HepG2 (cell line): ENCODE measurements at regions not wholly inside any gene's neighbourhood (a gene's known extent, or its start where the extent isn't known, plus 50 kb on each side); places are given as distances from the start of the nearest gene placed in this dataset.

ENCODE experiments used
- ATAC-seq: fragments of 200-7000 bp; cut with Tn5 transposase; 3 replicates; pipeline ENCODE4 v1.9.1; 2020; ENCODE audit warnings: mild to moderate bottlenecking, moderate library complexity
- BruUV-seq: library from RNA; stranded (reverse); fragments of 400-500 nt; replicated peaks from 2 replicates; lab custom pipeline; 2021; lab: Mats Ljungman, UMichigan
- CTCF ChIA-PET: fragments of 300-600 bp; formaldehyde crosslinking; extraction: SDS; loops from one replicate; lab custom pipeline; 2021; ENCODE audit warnings: low total read pairs, inconsistent platforms, low intra/inter-chr PET ratio; lab: Yijun Ruan, JAX
- POLR2A ChIA-PET: fragments of 350-600 bp; sonication (Branson Sonifier 250); formaldehyde crosslinking; loops from one replicate; lab custom pipeline; 2020; ENCODE audit warnings: antibody characterized with exemption, inconsistent platforms; lab: Yijun Ruan, JAX
- DNase-seq: peaks from one replicate; pipeline ENCODE4 v3.0.0-alpha.2; 2015; ENCODE audit warnings: low spot score
- FAIRE-seq: peaks from 3 replicates; lab custom pipeline; 2011; peaks lifted over from hg19 to GRCh38; lab: Jason Lieb, UNC
- H2AFZ ChIP-seq: one replicate; pipeline ENCODE4 v1.6.1; 2011; ENCODE audit warnings: low read length, inconsistent platforms
- H3K27ac ChIP-seq: fragments of 300-600 bp; 3 replicates; pipeline ENCODE4 v1.8.0; 2011; ENCODE audit warnings: mixed run types, mild to moderate bottlenecking, mixed read lengths, low read length, inconsistent platforms; ENCODE audit not compliant: insufficient read depth; ENCODE audit errors: extremely low read length
- H3K27me3 ChIP-seq, 2 experiments: fragments of 200-600 bp in 1 of 2; 2 replicates in 1 of 2; 3 replicates in 1 of 2; pipeline versions ENCODE4 v1.6.0 to v1.8.0; 2011; ENCODE audit warnings: low read length in 2 of 2, mild to moderate bottlenecking in 2 of 2, moderate library complexity in 2 of 2, inconsistent platforms in 1 of 2; ENCODE audit not compliant: insufficient read depth in 2 of 2, control insufficient read depth in 1 of 2
- H3K36me3 ChIP-seq, 2 experiments: fragments of 200-600 bp in 1 of 2; replicated peaks in 1 of 2; 2 replicates in 1 of 2; 3 replicates in 1 of 2; pipeline versions ENCODE4 v1.5.1 to v1.8.0; 2011; ENCODE audit warnings: low read length in 2 of 2, inconsistent platforms in 1 of 2; ENCODE audit not compliant: insufficient read depth in 2 of 2, control insufficient read depth in 1 of 2
- H3K4me1 ChIP-seq: 2 replicates; pipeline ENCODE4 v1.5.1; 2012; ENCODE audit warnings: low read length, inconsistent platforms; ENCODE audit not compliant: insufficient read depth
- H3K4me2 ChIP-seq: 2 replicates; pipeline ENCODE4 v1.6.0; 2011; ENCODE audit warnings: low read depth, low read length, inconsistent platforms
- H3K4me3 ChIP-seq, 3 experiments: fragments of 200-600 bp in 1 of 3; sonication (generic), shearing (Covaris generic) in 1 of 3; replicated peaks in 1 of 3; 2 replicates each; pipeline ENCODE4 v1.5.1; 2011 to 2016; ENCODE audit warnings: low read length in 3 of 3, inconsistent platforms in 2 of 3, low read depth in 2 of 3, mild to moderate bottlenecking in 2 of 3, control low read depth in 1 of 3, mixed read lengths in 1 of 3; ENCODE audit not compliant: insufficient read depth in 1 of 3
- H3K79me2 ChIP-seq: one replicate; pipeline ENCODE4 v1.6.1; 2011; ENCODE audit warnings: low read length, inconsistent platforms; ENCODE audit not compliant: insufficient read depth
- H3K9ac ChIP-seq: 2 replicates; pipeline ENCODE4 v1.6.0; 2011; ENCODE audit warnings: mild to moderate bottlenecking, low read depth, low read length, inconsistent platforms; ENCODE audit not compliant: insufficient read depth
- H3K9me3 ChIP-seq: 2 replicates; pipeline ENCODE4 v1.5.1; 2012; ENCODE audit warnings: mild to moderate bottlenecking, low read length
- H4K20me1 ChIP-seq: 2 replicates; pipeline ENCODE4 v1.6.0; 2011; ENCODE audit warnings: inconsistent platforms, mild to moderate bottlenecking, low read length, moderate library complexity; ENCODE audit not compliant: insufficient read depth
- AHR ChIP-seq: IDR thresholded peaks from 2 replicates; pipeline ENCODE4 v1.6.1; 2018; ENCODE audit warnings: missing genetic modification reagents, missing compliant biosample characterization
- BRCA1 ChIP-seq: sonication (generic); formaldehyde crosslinking; IDR thresholded peaks from 2 replicates; pipeline ENCODE4 v1.4.0; 2020; ENCODE audit warnings: missing genetic modification reagents
- HDAC2 ChIP-seq: sonication (generic); formaldehyde crosslinking; IDR thresholded peaks from 2 replicates; pipeline ENCODE4 v1.4.0; 2020; ENCODE audit warnings: missing genetic modification reagents
- RFXANK ChIP-seq: IDR thresholded peaks from 2 replicates; pipeline ENCODE4 v1.6.1; 2016
- SALL2 ChIP-seq: sonication (generic); formaldehyde crosslinking; IDR thresholded peaks from 2 replicates; pipeline ENCODE4 v1.8.1; 2023; ENCODE audit warnings: mild to moderate bottlenecking, missing genetic modification reagents, inconsistent platforms
- SIX1 ChIP-seq: sonication (generic); formaldehyde crosslinking; IDR thresholded peaks from 2 replicates; pipeline ENCODE4 v1.4.0; 2020; ENCODE audit warnings: missing genetic modification reagents, borderline replicate concordance
- YY1 ChIP-seq: IDR thresholded peaks from 2 replicates; pipeline ENCODE4 v1.6.1; 2011; ENCODE audit warnings: low read length, low read depth, moderate library complexity, mild to moderate bottlenecking; ENCODE audit not compliant: insufficient read depth, insufficient replicate concordance
- ZNF143 ChIP-seq: sonication (generic); formaldehyde crosslinking; IDR thresholded peaks from 2 replicates; pipeline ENCODE4 v1.4.0; 2020; ENCODE audit warnings: missing genetic modification reagents
- ZNF383 ChIP-seq: sonication (generic); formaldehyde crosslinking; IDR thresholded peaks from 2 replicates; pipeline ENCODE4 v1.4.0; 2020; ENCODE audit warnings: missing genetic modification reagents, mild to moderate bottlenecking, borderline replicate concordance
- ZNF430 ChIP-seq: sonication (generic); formaldehyde crosslinking; IDR thresholded peaks from 2 replicates; pipeline ENCODE4 v1.9.0; 2021; ENCODE audit warnings: mild to moderate bottlenecking, missing genetic modification reagents
- ZNF670 ChIP-seq: sonication (generic); formaldehyde crosslinking; IDR thresholded peaks from 2 replicates; pipeline ENCODE4 v1.8.0; 2022; ENCODE audit warnings: mild to moderate bottlenecking, missing genetic modification reagents, borderline replicate concordance
- WGBS: methylation state at CpG from one replicate; pipeline ENCODE4 v1.1.6; 2017; ENCODE audit warnings: low lambda C conversion rate; 5-methylcytosine and 5-hydroxymethylcytosine counted together
- in situ Hi-C: cut with HindIII; loops from 2 replicates; pipeline ENCODE4 v1.10.0; 2017; ENCODE audit warnings: low pct_unique_long_range_greater_than_20kb; ENCODE audit not compliant: extremely low pct_ligation_motif_present
- intact Hi-C: fragments of 100-400 bp; cut with micrococcal nuclease; formaldehyde crosslinking; loops from one replicate; pipeline ENCODE4 v1.10.0; 2022; ENCODE audit not compliant: unreplicated experiment
- TF ChIP-seq, protein P1 (sequence below): sonication (generic); formaldehyde crosslinking; IDR thresholded peaks from 2 replicates; pipeline ENCODE4 v1.9.0; 2021; ENCODE audit warnings: missing genetic modification reagents, borderline replicate concordance
- TF ChIP-seq, protein P2 (sequence below): sonication (generic); formaldehyde crosslinking; IDR thresholded peaks from 2 replicates; pipeline ENCODE4 v1.8.1; 2023; ENCODE audit warnings: mild to moderate bottlenecking, inconsistent platforms, moderate library complexity, missing genetic modification reagents, borderline replicate concordance

DNA sequence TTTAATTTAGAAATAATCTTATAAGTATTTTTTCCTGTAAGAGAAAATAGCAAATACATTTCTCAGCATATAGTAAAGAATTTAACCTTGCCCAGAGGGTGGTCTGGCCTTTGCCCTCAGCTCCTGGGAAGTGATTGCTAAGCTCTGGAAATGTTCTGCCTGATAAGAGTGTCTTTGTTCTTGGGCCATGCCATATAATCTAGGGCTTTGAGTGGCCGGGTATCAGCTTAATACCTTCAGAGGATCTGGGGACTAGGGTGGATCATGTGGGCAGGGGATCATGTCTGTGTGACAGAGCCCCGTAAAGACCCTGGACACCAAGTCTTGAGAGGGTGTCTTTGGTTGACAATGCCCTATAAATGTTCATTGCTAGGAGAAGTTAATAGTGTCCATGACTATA, 1032.4 kb upstream of the MIR17HG start:
- in situ Hi-C loops (no loop called here), intact Hi-C loops (no loop called here)
- BruUV-seq: no TSS peak
- FAIRE-seq: no peak
- Histone ChIP-seq H3K9me3 (peaks cover 38% of the 10 kb centered on the region), H3K36me3 (no peaks in the 10 kb centered on the region), H4K20me1 (no peaks in the 10 kb centered on the region), H3K9ac (no peak overlapping the region), H3K4me1 (no peaks in the 10 kb centered on the region), H3K27ac (no peak overlapping the region), H3K27me3 (no peaks in the 10 kb centered on the region), H3K4me2 (no peak overlapping the region), H3K4me3 (no peak overlapping the region), H3K79me2 (no peaks in the 10 kb centered on the region), H2AFZ (no peak overlapping the region)
- CTCF ChIA-PET: no interaction called here
- POLR2A ChIA-PET: no interaction called here
- DNase-seq: no peak
- ATAC-seq: no peak
- TF ChIP-seq SALL2 (CRISPR knock-in tag) (no peak), RFXANK (CRISPR knock-in tag) (no peak), YY1 (no peak), ZNF143 (no peak), ZNF430 (CRISPR knock-in tag) (no peak), AHR (CRISPR knock-in tag) (no peak), BRCA1 (no peak), HDAC2 (no peak), ZNF383 (CRISPR knock-in tag) (no peak), SIX1 (CRISPR knock-in tag) (no peak), ZNF670 (CRISPR knock-in tag) (no peak)
- TF ChIP-seq, protein P1, sequence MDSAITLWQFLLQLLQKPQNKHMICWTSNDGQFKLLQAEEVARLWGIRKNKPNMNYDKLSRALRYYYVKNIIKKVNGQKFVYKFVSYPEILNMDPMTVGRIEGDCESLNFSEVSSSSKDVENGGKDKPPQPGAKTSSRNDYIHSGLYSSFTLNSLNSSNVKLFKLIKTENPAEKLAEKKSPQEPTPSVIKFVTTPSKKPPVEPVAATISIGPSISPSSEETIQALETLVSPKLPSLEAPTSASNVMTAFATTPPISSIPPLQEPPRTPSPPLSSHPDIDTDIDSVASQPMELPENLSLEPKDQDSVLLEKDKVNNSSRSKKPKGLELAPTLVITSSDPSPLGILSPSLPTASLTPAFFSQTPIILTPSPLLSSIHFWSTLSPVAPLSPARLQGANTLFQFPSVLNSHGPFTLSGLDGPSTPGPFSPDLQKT: no peak
- TF ChIP-seq, protein P2, sequence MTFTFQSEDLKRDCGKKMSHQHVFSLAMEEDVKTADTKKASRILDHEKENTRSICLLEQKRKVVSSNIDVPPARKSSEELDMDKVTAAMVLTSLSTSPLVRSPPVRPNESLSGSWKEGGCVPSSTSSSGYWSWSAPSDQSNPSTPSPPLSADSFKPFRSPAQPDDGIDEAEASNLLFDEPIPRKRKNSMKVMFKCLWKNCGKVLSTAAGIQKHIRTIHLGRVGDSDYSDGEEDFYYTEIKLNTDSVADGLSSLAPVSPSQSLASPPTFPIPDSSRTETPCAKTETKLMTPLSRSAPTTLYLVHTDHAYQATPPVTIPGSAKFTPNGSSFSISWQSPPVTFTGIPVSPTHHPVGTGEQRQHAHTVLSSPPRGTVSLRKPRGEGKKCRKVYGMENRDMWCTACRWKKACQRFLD (CRISPR knock-in tag): no peak
- TF ChIP-seq, all 625 proteins: peak for 0
- no CpG with 5 or more reads among the region's 2 CpGs for WGBS
